GM19463 (cell line): ENCODE measurements at regions not wholly inside any gene's neighbourhood (a gene's known extent, or its start where the extent isn't known, plus 50 kb on each side); places are given as distances from the start of the nearest gene placed in this dataset.

Experiments used
- ATAC-seq: cut with Tn5 transposase; IDR thresholded peaks from one replicate; pipeline ENCODE4 v1.9.1; 2021; ENCODE audit warnings: mild to moderate bottlenecking, moderate library complexity; ENCODE audit not compliant: unreplicated experiment

- no peak for ATAC-seq
Observed at GRCh38 chr13:43983373-43983772, 103.7 kb downstream of the LACC1 start.

GRCh38 chr13:43984292-43984691 lies 104.6 kb downstream of the LACC1 start:
- ATAC-seq = no peak

- ATAC-seq = no peak
Observed at GRCh38 chr13:43985422-43986072, 105.8 kb downstream of the LACC1 start.

- ATAC-seq = no peak
Observed at GRCh38 chr13:43986421-43986981, 106.8 kb downstream of the LACC1 start.

GRCh38 chr13:43988302-43988701 lies 108.6 kb downstream of the LACC1 start:
- no peak for ATAC-seq

- ATAC-seq = no peak
Observed at GRCh38 chr13:43990021-43990420, 110.3 kb downstream of the LACC1 start.

GRCh38 chr13:43990829-43991228 lies 111.1 kb downstream of the LACC1 start:
- no peak for ATAC-seq

- ATAC-seq = no peak
Observed at GRCh38 chr13:43991773-43992201, 112.1 kb downstream of the LACC1 start.

GRCh38 chr13:43992211-43992610 lies 112.5 kb downstream of the LACC1 start:
- ATAC-seq = no peak

- no peak for ATAC-seq
Observed at GRCh38 chr13:43994999-43995859, 115.5 kb downstream of the LACC1 start.

GRCh38 chr13:43996221-43996620 lies 116.5 kb downstream of the LACC1 start:
- ATAC-seq = no peak

- no peak for ATAC-seq
Observed at GRCh38 chr13:44003481-44003880, 123.8 kb downstream of the LACC1 start.

- ATAC-seq = no peak
Observed at GRCh38 chr13:44004878-44005277, 125.2 kb downstream of the LACC1 start.

GRCh38 chr13:44007451-44007850 lies 127.7 kb downstream of the LACC1 start:
- ATAC-seq = no peak

- no peak for ATAC-seq
Observed at GRCh38 chr13:44011036-44011435, 131.3 kb downstream of the LACC1 start.

- no peak for ATAC-seq
Observed at GRCh38 chr13:44012910-44013757, 133.4 kb downstream of the LACC1 start.

- no peak for ATAC-seq
Observed at GRCh38 chr13:44013758-44014291, 134.1 kb downstream of the LACC1 start.

GRCh38 chr13:44014501-44014900 lies 134.8 kb downstream of the LACC1 start:
- no peak for ATAC-seq

- no peak for ATAC-seq
Observed at GRCh38 chr13:44015118-44015517, 135.4 kb downstream of the LACC1 start.

- no peak for ATAC-seq
Observed at GRCh38 chr13:44015811-44016210, 136.1 kb downstream of the LACC1 start.
